ENCODE measurements at regions not wholly inside any gene's neighbourhood (a gene's known extent, or its start where the extent isn't known, plus 50 kb on each side); places are given as distances from the start of the nearest gene placed in this dataset.
"Not testable (repeated sequence)": the region's sequence is repeated elsewhere in the genome, so short reads cannot be mapped to it uniquely, and the experiment has no call there.

DNA sequence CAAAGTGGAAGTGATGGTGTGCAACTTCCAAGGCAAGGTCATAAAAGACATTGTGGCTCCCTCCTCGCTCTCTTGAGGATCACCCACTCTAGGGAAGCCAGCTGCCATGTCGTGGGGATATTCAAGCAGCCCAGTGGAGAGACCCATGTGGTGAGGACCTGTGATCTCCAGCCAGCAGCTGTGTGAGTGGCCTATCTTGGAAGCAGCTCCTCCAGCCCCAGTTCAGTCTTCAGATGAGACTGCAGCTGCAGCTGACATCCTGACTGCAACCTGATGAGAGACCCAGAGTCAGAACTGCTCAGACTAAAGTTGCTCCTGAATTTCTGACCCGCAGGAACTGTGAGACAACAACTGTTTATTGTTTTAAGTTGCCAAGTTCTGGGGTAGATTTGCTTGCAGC lies 86.4 kb upstream of the GRK3 start:
- DNase-seq (ENCODE audit: low read depth): no peak
- H3K4me3 ChIP-seq (ENCODE audit: low read depth, low read length): no peak overlapping the region
- TF ChIP-seq, protein P1, sequence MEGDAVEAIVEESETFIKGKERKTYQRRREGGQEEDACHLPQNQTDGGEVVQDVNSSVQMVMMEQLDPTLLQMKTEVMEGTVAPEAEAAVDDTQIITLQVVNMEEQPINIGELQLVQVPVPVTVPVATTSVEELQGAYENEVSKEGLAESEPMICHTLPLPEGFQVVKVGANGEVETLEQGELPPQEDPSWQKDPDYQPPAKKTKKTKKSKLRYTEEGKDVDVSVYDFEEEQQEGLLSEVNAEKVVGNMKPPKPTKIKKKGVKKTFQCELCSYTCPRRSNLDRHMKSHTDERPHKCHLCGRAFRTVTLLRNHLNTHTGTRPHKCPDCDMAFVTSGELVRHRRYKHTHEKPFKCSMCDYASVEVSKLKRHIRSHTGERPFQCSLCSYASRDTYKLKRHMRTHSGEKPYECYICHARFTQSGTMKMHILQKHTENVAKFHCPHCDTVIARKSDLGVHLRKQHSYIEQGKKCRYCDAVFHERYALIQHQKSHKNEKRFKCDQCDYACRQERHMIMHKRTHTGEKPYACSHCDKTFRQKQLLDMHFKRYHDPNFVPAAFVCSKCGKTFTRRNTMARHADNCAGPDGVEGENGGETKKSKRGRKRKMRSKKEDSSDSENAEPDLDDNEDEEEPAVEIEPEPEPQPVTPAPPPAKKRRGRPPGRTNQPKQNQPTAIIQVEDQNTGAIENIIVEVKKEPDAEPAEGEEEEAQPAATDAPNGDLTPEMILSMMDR (IDR thresholded peaks at IDR 0.05; ENCODE audit: insufficient read depth, low read length): no peak

DNA sequence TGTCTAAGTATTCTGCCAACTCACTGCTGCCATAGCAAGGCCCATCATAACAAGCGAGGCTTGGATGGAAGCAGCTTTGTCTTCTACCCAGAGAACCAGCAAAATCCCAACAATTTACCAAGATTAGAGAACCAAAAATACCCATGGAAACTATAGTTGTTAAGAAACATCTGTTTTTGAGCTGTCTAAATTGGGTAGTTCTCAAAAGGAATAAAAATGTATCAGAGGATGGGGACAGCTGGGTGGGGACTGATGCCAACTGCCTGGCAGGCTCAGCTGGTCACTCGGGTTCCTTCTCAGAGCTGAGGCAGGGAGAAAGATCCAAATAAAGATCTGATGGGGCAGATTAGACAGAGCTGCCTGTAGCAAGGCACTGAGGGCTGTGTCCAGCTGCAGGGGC lies 85.9 kb upstream of the GRK3 start:
- no peak for DNase-seq (ENCODE audit: low read depth)
- no peak overlapping the region for H3K4me3 ChIP-seq (ENCODE audit: low read depth, low read length)
- TF ChIP-seq, protein P1 (IDR thresholded peaks at IDR 0.05; ENCODE audit: insufficient read depth, low read length): no peak

DNA sequence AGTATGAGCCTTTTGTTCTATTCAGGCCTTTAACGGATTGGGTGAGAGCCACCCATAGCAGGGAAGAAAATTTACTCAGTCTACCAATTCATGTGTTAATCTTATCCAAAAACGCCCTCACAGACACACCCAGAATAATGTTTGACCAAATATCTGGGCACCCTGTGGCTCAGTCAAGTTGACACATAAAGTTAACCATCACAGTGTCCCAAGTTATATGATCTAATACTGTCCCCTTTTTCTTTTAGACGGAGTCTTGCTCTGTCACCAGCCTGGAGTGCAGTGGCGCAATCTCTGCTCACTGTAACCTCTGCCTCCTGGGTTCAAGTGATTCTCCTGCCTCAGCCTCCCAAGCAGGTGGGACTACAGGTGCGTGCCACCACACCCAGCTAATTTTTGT lies 83.6 kb upstream of the GRK3 start:
- not testable (repeated sequence) for H3K4me3 ChIP-seq (ENCODE audit: low read depth, low read length); DNase-seq (ENCODE audit: low read depth)

DNA sequence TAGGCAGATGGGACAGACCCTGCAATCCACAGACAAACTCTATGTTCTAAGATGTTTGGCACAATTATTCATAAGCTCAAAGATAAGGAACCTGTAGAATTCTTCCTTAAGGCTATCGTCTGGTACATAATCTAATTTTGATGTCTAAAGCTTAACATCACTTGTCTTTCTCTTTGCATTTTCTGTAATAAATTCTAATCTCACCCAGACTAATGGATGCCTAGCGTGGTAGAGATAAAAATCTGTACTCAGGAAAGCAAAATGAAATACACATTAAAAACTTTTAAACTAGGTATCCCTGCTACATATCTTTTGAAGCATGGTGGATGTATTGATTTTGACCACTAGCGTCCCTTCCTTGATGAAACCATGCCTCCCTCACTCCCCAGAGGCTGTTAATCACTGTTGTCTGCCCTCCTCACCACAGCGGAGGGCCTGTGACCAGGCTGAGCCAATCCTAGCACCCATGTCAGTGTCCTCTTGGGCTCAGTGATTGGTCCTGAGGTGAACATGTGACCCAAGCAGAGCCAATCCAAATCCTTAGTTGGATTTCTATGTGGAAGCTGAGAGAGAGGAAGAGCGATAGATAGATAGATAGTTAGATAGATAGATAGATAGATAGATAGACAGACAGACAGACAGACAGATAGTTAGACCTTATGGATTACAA lies 82.2 kb upstream of the GRK3 start:
- TF ChIP-seq, protein P1 (IDR thresholded peaks at IDR 0.05; ENCODE audit: insufficient read depth, low read length): no peak
- H3K4me3 ChIP-seq (ENCODE audit: low read depth, low read length): no peak overlapping the region
- no peak for DNase-seq (ENCODE audit: low read depth)

DNA sequence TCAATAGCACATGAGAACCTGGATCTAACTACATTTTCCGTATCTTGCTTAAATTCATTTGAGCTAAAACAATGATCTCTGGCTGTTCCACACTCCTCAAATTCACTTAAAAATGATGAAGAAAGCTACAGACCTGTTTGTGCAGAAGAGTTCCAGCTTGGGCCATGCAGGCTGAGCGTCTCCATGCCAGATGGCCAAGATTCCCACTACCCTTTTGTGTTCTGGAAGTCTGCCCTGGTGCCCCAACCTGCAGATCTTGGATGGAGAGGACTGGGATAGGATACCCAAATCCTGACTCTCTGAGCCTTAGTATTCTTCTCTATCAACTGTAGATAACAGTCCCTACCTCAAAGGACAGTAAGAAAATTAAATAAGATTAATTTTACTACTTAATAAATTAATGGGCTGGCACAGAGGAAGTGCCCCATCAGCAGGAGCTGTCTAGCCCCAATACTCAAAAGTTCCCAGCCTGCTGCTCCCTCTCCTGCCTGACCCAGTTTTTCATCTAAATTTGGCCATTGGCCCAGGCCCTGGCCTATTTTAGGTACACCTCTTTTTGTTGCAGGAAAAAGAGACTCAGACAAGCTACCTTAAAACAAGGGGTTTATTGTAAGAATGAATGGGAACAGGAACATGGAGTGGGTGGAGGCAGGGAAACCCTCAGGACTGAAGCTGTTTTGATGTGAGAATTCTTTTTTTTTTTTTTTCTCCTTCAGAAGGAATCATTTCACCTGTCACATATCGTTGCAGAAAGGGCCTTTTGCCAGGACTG lies 81.4 kb upstream of the GRK3 start:
- no peak overlapping the region for H3K4me3 ChIP-seq (ENCODE audit: low read depth, low read length)
- no peak for DNase-seq (ENCODE audit: low read depth)
- TF ChIP-seq, protein P1 (IDR thresholded peaks at IDR 0.05; ENCODE audit: insufficient read depth, low read length): no peak

DNA sequence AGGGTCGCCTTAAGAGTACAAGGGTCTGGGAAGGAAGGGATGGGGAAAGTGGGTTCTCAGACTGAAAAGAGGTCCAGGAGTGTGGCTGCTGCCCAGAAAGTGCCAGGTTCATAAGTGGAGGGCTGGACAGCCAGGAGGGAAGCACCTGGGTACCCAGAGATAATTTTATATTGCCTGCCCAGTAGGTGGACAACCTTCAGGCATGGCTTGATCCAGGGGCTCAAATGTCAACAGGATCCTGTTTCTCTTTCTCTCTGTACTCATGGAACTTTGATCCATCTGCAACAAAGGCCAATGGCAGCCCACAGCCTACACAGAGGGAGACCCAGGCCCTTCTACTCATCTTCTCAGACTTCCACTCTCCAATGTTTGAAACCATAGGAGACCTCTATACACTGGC lies 80.5 kb upstream of the GRK3 start:
- no peak for DNase-seq (ENCODE audit: low read depth)
- TF ChIP-seq, protein P1 (IDR thresholded peaks at IDR 0.05; ENCODE audit: insufficient read depth, low read length): no peak
- H3K4me3 ChIP-seq (ENCODE audit: low read depth, low read length): no peak overlapping the region

DNA sequence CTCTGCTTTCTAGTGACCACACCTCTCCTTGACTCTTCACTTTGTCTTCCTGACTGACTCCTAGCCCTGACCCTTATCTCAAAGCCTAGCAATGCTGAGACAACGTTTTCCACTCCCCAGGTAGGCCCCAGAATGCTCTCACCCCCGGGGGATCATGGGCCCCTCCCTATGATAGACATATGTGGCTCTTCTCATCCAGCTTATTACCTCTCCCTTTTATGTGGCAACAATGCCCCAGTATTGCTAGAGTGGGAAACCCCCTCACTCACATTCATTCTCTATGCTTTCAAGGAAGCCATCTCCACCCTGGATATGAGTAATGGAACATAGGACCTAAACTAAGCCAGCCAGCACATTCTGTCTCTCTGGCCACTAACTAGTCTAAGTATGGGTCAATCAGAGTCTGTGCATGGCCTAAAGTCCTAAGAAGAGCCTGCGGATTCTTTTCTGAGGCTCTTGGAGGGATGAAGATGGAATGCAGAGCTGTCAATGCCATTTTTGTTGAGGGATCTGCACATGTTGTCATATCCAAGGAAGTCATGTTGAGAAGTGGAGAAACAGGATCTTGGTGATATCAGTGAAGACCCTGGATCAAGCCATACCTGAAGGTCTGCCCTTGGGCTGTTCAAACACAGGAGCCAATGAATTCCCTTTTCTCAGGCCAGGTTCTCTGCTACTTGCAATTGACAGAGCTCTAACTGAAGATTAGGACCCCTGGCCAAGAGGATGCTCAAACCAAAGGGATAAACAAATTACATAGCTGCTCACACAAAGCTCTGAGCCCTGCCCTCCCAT lies 79.8 kb upstream of the GRK3 start:
- TF ChIP-seq, protein P1 (IDR thresholded peaks at IDR 0.05; ENCODE audit: insufficient read depth, low read length): no peak
- no peak for DNase-seq (ENCODE audit: low read depth)
- H3K4me3 ChIP-seq (ENCODE audit: low read depth, low read length): no peak overlapping the region
